ENCODE measurements at regions not wholly inside any gene's neighbourhood (a gene's known extent, or its start where the extent isn't known, plus 50 kb on each side); places are given as distances from the start of the nearest gene placed in this dataset.

- Histone ChIP-seq H3K27ac (no peak overlapping the region), H3K4me1 (no peaks in the 10 kb centered on the region), H3K27me3 (no peaks in the 10 kb centered on the region), H3K4me3 (no peak overlapping the region), H3K9me3 (no peaks in the 10 kb centered on the region), H3K36me3 (no peaks in the 10 kb centered on the region)
- TF ChIP-seq POLR2A (IDR thresholded peaks at IDR 0.05) (no peak), EP300 (IDR thresholded peaks at IDR 0.05) (no peak), POLR2AphosphoS5 (IDR thresholded peaks at IDR 0.05) (no peak), CTCF (IDR thresholded peaks at IDR 0.05) (no peak)
- DNase-seq = no peak
- intact Hi-C loops (cut with DNase I) = loop anchor here (5.0 kb wide), 1 partner anchor 680 kb away; no protein-coding TSS in a partner anchor
These were observed 56.7 kb upstream of the MYO3A start for GRCh38 chr10:25877296-25877695.

Small RNAs in the stretch of these regions (small RNA-seq; reads per million reads assigned to genes)
- gene RNA5SP306 = 0 reads per million in 3 donors
- gene RNU6-632P = 0 reads per million in 3 donors
